Endodermal cell (in vitro differentiated cells): ENCODE measurements at regions not wholly inside any gene's neighbourhood (a gene's known extent, or its start where the extent isn't known, plus 50 kb on each side); places are given as distances from the start of the nearest gene placed in this dataset.

Source experiments
- DNase-seq: peaks from one replicate; pipeline ENCODE4 v3.0.0-alpha.2; 2017
- H3K27ac ChIP-seq: 2 replicates; pipeline ENCODE4 v1.5.1; 2013; ENCODE audit warnings: mild to moderate bottlenecking, low read depth, low read length, moderate library complexity
- H3K27me3 ChIP-seq: 2 replicates; pipeline ENCODE4 v1.6.1; 2013; ENCODE audit warnings: mild to moderate bottlenecking, low read length, moderate library complexity; ENCODE audit not compliant: insufficient read depth, control insufficient read depth, poor library complexity, severe bottlenecking
- H3K36me3 ChIP-seq: 2 replicates; pipeline ENCODE4 v1.7.0; 2013; ENCODE audit warnings: mild to moderate bottlenecking, low read length, moderate library complexity; ENCODE audit not compliant: control insufficient read depth, insufficient read depth
- H3K4me1 ChIP-seq: one replicate; pipeline ENCODE4 v1.7.0; 2013; ENCODE audit warnings: low read length; ENCODE audit not compliant: control insufficient read depth, insufficient read depth
- H3K4me3 ChIP-seq: 2 replicates; pipeline ENCODE4 v1.5.1; 2013; ENCODE audit warnings: mild to moderate bottlenecking, low read length, moderate library complexity
- H3K9ac ChIP-seq: 2 replicates; pipeline ENCODE4 v1.6.1; 2013; ENCODE audit warnings: mild to moderate bottlenecking, low read length, moderate library complexity; ENCODE audit not compliant: poor library complexity, severe bottlenecking; ENCODE audit errors: extremely low read depth
- H3K9me3 ChIP-seq: 2 replicates; pipeline ENCODE4 v1.6.1; 2013; ENCODE audit warnings: mild to moderate bottlenecking, low read length, moderate library complexity; ENCODE audit not compliant: control insufficient read depth
- H3K27ac Mint-ChIP-seq: 2 replicates; pipeline ENCODE4 v1.8.0; 2020; ENCODE audit warnings: mixed read lengths
- H3K27me3 Mint-ChIP-seq: 2 replicates; pipeline ENCODE4 v1.8.0; 2021; ENCODE audit warnings: mild to moderate bottlenecking, mixed read lengths; ENCODE audit not compliant: insufficient read depth
- H3K36me3 Mint-ChIP-seq: 2 replicates; pipeline ENCODE4 v1.8.0; 2020; ENCODE audit warnings: low read depth, mixed read lengths
- H3K4me1 Mint-ChIP-seq: 2 replicates; pipeline ENCODE4 v1.8.0; 2020; ENCODE audit warnings: mixed read lengths
- H3K4me3 Mint-ChIP-seq: 2 replicates; pipeline ENCODE4 v1.8.0; 2020; ENCODE audit warnings: mild to moderate bottlenecking, moderate library complexity, mixed read lengths
- H3K9me3 Mint-ChIP-seq: 2 replicates; pipeline ENCODE4 v1.8.0; 2020; ENCODE audit warnings: mild to moderate bottlenecking, mixed read lengths
- WGBS, 2 experiments: methylation state at CpG; one replicate each; pipeline versions ENCODE4 v1.1.5 to v1.1.7; 2013; ENCODE audit warnings: missing lambda C conversion rate in 2 of 2, mixed read lengths in 1 of 2; ENCODE audit not compliant: insufficient coverage in 1 of 2, insufficient read length in 1 of 2; 5-methylcytosine and 5-hydroxymethylcytosine counted together
- TF ChIP-seq, protein P1 (sequence below): fragments of 200-600 bp; sonication (generic); conservative IDR thresholded peaks from 2 replicates; pipeline ENCODE4 v1.5.0; 2021; ENCODE audit warnings: antibody characterized with exemption, mild to moderate bottlenecking

DNA sequence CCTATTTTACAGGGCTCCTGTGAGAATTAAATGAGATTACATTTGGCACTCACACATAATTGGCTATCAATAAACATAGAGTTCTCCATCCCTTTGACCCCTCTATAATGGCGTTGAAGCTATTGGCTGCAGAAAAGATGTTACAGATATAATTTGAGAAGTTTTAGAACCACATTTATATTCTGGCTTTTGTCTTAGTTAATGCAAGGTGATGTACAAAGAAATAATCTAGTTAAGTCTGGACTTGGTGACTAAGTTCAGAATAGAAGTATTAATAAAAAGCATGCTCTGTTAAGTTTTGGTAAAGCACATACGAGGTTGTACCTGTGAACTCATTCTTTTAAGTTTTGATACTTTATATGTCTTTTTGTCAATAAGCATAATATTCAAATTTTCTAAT is 187.1 kb upstream of the HMGA2 start:
- TF ChIP-seq, protein P1, sequence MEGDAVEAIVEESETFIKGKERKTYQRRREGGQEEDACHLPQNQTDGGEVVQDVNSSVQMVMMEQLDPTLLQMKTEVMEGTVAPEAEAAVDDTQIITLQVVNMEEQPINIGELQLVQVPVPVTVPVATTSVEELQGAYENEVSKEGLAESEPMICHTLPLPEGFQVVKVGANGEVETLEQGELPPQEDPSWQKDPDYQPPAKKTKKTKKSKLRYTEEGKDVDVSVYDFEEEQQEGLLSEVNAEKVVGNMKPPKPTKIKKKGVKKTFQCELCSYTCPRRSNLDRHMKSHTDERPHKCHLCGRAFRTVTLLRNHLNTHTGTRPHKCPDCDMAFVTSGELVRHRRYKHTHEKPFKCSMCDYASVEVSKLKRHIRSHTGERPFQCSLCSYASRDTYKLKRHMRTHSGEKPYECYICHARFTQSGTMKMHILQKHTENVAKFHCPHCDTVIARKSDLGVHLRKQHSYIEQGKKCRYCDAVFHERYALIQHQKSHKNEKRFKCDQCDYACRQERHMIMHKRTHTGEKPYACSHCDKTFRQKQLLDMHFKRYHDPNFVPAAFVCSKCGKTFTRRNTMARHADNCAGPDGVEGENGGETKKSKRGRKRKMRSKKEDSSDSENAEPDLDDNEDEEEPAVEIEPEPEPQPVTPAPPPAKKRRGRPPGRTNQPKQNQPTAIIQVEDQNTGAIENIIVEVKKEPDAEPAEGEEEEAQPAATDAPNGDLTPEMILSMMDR = no peak
- peaks cover 28% of the 10 kb centered on the region for H3K27me3 Mint-ChIP-seq
- no peak overlapping the region for H3K27ac ChIP-seq
- peaks cover 22% of the 10 kb centered on the region for H3K4me1 ChIP-seq
- no peak overlapping the region for H3K27ac Mint-ChIP-seq
- H3K9me3 ChIP-seq = no peaks in the 10 kb centered on the region
- peaks cover 25% of the 10 kb centered on the region for H3K4me1 Mint-ChIP-seq
- H3K4me3 Mint-ChIP-seq = no peak overlapping the region
- no peaks in the 10 kb centered on the region for H3K36me3 ChIP-seq
- 100% methylated on average over 2 of the region's 2 CpGs; no CpG with 5 or more reads in 1 of the 2 experiments for WGBS, 2 experiments
- H3K9ac ChIP-seq = no peak overlapping the region
- no peaks in the 10 kb centered on the region for H3K9me3 Mint-ChIP-seq
- H3K27me3 ChIP-seq = no peaks in the 10 kb centered on the region
- no peak overlapping the region for H3K4me3 ChIP-seq
- no peaks in the 10 kb centered on the region for H3K36me3 Mint-ChIP-seq
- DNase-seq = no peak

DNA sequence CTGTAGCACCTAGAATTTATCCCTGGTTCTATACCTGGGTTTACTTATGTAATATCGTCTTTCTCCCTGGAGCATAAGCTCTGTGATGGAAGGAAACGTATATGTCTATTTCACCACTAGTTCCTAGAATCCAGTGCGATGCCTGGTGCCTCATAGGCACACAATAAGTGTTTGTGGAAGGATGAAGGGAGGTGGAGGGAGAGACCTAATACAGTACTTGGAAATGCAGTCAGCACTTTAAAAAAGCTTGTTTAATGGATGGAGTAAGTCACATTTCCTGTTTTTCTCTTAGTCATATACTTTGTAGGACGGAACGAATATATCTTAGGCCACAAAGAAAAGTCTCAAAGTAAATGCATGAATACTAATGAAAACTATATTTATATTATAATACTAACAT is 186.5 kb upstream of the HMGA2 start:
- Mint-ChIP-seq H3K36me3 (no peaks in the 10 kb centered on the region), H3K27me3 (peaks cover 27% of the 10 kb centered on the region), H3K4me1 (peaks cover 23% of the 10 kb centered on the region), H3K27ac (no peak overlapping the region), H3K9me3 (no peaks in the 10 kb centered on the region), H3K4me3 (no peak overlapping the region)
- Histone ChIP-seq H3K4me1 (peaks cover 18% of the 10 kb centered on the region), H3K36me3 (no peaks in the 10 kb centered on the region), H3K4me3 (no peak overlapping the region), H3K27me3 (no peaks in the 10 kb centered on the region), H3K9ac (no peak overlapping the region), H3K9me3 (no peaks in the 10 kb centered on the region), H3K27ac (no peak overlapping the region)
- 89 to 92% methylated on average over 3 to 5 of the region's 5 CpGs for WGBS, 2 experiments
- TF ChIP-seq, protein P1 = no peak
- DNase-seq = no peak

DNA sequence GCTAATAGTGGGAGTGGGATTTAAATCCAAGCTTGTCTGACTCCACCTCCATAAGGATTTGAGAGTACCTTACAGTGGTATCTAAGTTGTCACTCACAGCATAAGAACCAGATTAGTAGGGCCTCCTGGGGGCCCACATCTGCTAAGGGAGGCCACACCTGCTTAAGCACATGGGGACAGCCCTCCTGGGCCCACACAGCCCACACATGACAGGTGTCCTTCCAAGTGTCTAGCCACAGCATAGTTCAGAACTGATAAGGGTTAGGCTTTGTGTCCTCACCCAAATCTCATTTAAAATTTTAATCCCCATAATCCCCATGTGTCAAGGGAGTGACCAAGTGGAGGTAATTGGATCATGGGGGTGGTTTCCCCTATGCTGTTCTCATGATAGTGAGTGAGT is 186.0 kb upstream of the HMGA2 start:
- no peak overlapping the region for H3K9ac ChIP-seq
- H3K27ac ChIP-seq = no peak overlapping the region
- no peaks in the 10 kb centered on the region for H3K36me3 ChIP-seq
- H3K27me3 ChIP-seq = no peaks in the 10 kb centered on the region
- H3K27ac Mint-ChIP-seq = no peak overlapping the region
- peaks cover 23% of the 10 kb centered on the region for H3K4me1 Mint-ChIP-seq
- no peak overlapping the region for H3K4me3 ChIP-seq
- peaks cover 18% of the 10 kb centered on the region for H3K4me1 ChIP-seq
- H3K9me3 ChIP-seq = no peaks in the 10 kb centered on the region
- H3K9me3 Mint-ChIP-seq = no peaks in the 10 kb centered on the region
- peak; percentile 62 for DNase-seq
- peaks cover 27% of the 10 kb centered on the region for H3K27me3 Mint-ChIP-seq
- no peak overlapping the region for H3K4me3 Mint-ChIP-seq
- TF ChIP-seq, protein P1 = no peak
- no peaks in the 10 kb centered on the region for H3K36me3 Mint-ChIP-seq
